ENCODE measurements at regions not wholly inside any gene's neighbourhood (a gene's known extent, or its start where the extent isn't known, plus 50 kb on each side); places are given as distances from the start of the nearest gene placed in this dataset.

DNA sequence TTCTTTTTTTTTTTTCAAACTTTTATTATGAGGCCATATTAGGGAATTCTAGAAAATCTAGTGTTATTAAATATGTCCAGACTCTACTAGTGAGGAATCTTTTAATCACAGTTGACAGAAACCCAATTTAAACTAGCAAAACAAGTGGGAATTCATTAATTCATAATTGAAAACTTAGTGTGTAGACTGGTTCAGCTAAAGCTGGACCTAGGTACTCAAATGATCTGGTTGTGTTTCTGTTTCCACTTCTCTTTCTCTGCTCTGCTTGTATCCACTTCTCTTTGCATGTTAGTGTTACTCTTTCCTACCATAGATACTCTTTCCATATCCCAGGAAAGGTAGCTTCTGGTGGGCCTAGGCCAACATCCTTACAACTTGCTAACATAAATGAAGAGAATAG lies 81.2 kb upstream of the HIVEP3 start:
- Mint-ChIP-seq H3K27me3 (ENCODE audit: unreplicated experiment) (peaks cover 1% of the 10 kb centered on the region), H3K36me3 (ENCODE audit: unreplicated experiment) (no peaks in the 10 kb centered on the region), H3K4me1 (ENCODE audit: low read depth, unreplicated experiment) (no peaks in the 10 kb centered on the region), H3K27ac (ENCODE audit: unreplicated experiment) (no peak overlapping the region), H3K9me3 (ENCODE audit: unreplicated experiment) (peaks cover 2% of the 10 kb centered on the region), H3K4me3 (ENCODE audit: unreplicated experiment) (no peak overlapping the region)
- TF ChIP-seq, protein P1, sequence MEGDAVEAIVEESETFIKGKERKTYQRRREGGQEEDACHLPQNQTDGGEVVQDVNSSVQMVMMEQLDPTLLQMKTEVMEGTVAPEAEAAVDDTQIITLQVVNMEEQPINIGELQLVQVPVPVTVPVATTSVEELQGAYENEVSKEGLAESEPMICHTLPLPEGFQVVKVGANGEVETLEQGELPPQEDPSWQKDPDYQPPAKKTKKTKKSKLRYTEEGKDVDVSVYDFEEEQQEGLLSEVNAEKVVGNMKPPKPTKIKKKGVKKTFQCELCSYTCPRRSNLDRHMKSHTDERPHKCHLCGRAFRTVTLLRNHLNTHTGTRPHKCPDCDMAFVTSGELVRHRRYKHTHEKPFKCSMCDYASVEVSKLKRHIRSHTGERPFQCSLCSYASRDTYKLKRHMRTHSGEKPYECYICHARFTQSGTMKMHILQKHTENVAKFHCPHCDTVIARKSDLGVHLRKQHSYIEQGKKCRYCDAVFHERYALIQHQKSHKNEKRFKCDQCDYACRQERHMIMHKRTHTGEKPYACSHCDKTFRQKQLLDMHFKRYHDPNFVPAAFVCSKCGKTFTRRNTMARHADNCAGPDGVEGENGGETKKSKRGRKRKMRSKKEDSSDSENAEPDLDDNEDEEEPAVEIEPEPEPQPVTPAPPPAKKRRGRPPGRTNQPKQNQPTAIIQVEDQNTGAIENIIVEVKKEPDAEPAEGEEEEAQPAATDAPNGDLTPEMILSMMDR (IDR thresholded peaks at IDR 0.05; ENCODE audit: partially characterized antibody, unreplicated experiment): no peak
- DNase-seq: no peak

DNA sequence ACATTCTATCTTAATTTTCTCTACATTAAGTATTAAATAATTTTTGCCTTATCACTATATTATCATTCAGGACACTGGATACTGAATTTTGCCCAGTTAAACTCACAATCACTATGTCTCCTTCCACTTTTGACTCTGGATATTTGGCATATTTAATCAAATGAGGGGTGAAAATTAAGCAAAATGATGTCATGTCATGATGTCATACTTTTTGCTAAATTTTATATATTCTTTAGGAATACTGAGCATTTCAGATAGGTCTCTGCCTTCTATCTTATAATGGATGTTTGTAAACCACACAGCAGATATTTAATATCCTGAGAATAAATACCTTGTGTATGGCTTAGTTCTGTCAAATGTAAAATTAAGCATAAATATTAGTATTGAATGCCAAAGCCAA lies 79.5 kb upstream of the HIVEP3 start:
- Mint-ChIP-seq H3K4me3 (ENCODE audit: unreplicated experiment) (no peak overlapping the region), H3K9me3 (ENCODE audit: unreplicated experiment) (peaks cover 2% of the 10 kb centered on the region), H3K27me3 (ENCODE audit: unreplicated experiment) (no peaks in the 10 kb centered on the region), H3K4me1 (ENCODE audit: low read depth, unreplicated experiment) (no peaks in the 10 kb centered on the region), H3K36me3 (ENCODE audit: unreplicated experiment) (no peaks in the 10 kb centered on the region), H3K27ac (ENCODE audit: unreplicated experiment) (no peak overlapping the region)
- no peak for DNase-seq
- TF ChIP-seq, protein P1 (IDR thresholded peaks at IDR 0.05; ENCODE audit: partially characterized antibody, unreplicated experiment): no peak

DNA sequence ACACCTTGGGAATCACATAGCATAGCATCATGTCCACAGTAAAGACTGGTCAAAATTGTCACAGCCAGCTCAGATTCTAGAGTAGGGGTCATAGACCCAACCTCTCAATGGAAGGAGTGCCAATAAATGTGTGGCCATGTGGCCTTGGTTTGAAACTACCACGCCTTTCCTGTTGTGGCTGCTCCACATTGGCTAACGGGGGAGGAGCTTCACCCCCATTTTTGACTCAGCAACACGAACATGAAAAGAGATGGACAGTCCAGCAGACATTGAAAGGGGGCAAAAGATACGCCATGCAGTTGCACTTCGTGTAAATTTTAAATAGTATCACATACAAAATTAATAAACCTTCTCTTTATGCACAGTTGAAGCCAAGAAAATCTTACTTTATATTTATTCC lies 78.4 kb upstream of the HIVEP3 start:
- TF ChIP-seq, protein P1 (IDR thresholded peaks at IDR 0.05; ENCODE audit: partially characterized antibody, unreplicated experiment): no peak
- Mint-ChIP-seq H3K36me3 (ENCODE audit: unreplicated experiment) (no peaks in the 10 kb centered on the region), H3K4me1 (ENCODE audit: low read depth, unreplicated experiment) (no peaks in the 10 kb centered on the region), H3K27me3 (ENCODE audit: unreplicated experiment) (no peaks in the 10 kb centered on the region), H3K4me3 (ENCODE audit: unreplicated experiment) (no peak overlapping the region), H3K9me3 (ENCODE audit: unreplicated experiment) (peaks cover 2% of the 10 kb centered on the region), H3K27ac (ENCODE audit: unreplicated experiment) (no peak overlapping the region)
- no peak for DNase-seq

DNA sequence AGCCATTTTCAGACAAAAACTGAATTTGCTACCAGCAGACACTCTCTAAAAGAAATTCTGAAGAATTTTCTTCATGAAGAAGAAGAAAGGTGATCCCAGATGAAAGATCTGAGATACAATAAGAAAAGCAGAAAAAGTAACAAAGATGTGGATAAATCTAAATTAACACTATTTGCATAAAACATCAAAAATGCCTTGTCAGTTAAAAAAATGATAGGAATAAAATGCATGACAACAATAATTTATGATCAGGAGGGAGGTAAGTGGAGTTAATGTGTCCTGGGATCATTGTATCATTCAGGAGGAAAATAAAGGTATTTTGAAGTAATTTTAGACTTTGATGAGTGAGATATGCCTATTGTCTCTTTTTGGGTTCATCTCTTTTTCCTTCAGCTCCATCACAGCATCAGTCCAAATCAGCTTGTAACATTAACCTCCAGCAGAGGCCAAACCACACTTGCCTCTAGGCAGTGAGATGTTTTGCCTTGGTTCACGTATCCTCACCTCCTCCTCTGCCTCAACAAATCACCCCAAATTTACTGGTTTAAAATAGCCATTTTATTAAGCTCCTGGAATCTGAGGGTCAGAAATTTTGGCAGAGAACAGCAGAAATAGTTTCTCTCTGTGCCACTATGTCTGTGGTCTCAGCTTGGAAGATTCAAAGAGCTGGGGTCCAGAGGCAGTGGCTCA lies 76.9 kb upstream of the HIVEP3 start:
- H3K27me3 Mint-ChIP-seq (ENCODE audit: unreplicated experiment): no peaks in the 10 kb centered on the region
- no peak overlapping the region for H3K4me3 Mint-ChIP-seq (ENCODE audit: unreplicated experiment)
- H3K27ac Mint-ChIP-seq (ENCODE audit: unreplicated experiment): no peak overlapping the region
- peaks cover 2% of the 10 kb centered on the region for H3K9me3 Mint-ChIP-seq (ENCODE audit: unreplicated experiment)
- DNase-seq: no peak
- H3K36me3 Mint-ChIP-seq (ENCODE audit: unreplicated experiment): no peaks in the 10 kb centered on the region
- H3K4me1 Mint-ChIP-seq (ENCODE audit: low read depth, unreplicated experiment): no peaks in the 10 kb centered on the region
- TF ChIP-seq, protein P1 (IDR thresholded peaks at IDR 0.05; ENCODE audit: partially characterized antibody, unreplicated experiment): no peak

DNA sequence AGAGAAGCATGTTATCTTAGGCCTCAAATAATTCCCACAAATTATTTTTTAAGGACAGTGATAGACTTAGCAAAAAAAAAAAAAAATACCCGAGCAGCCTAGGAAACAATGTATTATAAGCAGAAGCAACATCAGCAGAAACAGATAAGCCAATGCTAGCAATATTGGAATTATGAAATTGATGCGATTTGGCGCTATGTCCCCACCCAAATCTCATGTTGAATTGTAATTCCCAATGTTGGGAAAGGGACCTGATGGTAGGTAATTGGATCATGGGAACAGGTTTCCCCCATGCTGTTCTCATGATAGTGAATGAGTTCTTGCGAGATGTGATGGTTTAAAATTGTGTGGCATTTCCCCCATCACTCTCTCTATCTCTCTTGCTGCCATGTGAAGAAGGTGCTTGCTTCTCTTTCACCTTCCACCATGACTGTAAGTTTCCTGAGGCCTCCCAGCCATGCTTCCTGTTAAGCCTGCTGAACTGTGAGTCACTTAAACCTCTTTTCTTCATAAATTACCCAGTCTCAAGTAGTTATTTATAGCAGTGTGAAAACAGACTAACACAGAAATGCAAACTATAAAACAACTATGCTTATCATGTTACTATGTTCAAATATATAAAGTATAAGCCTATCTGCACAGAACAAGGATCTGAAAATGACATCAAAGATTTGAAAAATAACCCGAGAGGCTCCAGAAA lies 75.6 kb upstream of the HIVEP3 start:
- H3K27me3 Mint-ChIP-seq (ENCODE audit: unreplicated experiment): no peaks in the 10 kb centered on the region
- H3K27ac Mint-ChIP-seq (ENCODE audit: unreplicated experiment): no peak overlapping the region
- H3K4me3 Mint-ChIP-seq (ENCODE audit: unreplicated experiment): no peak overlapping the region
- TF ChIP-seq, protein P1 (IDR thresholded peaks at IDR 0.05; ENCODE audit: partially characterized antibody, unreplicated experiment): no peak
- no peaks in the 10 kb centered on the region for H3K36me3 Mint-ChIP-seq (ENCODE audit: unreplicated experiment)
- H3K9me3 Mint-ChIP-seq (ENCODE audit: unreplicated experiment): peaks cover 1% of the 10 kb centered on the region
- DNase-seq: no peak
- no peaks in the 10 kb centered on the region for H3K4me1 Mint-ChIP-seq (ENCODE audit: low read depth, unreplicated experiment)
